ENCODE measurements at regions not wholly inside any gene's neighbourhood (a gene's known extent, or its start where the extent isn't known, plus 50 kb on each side); places are given as distances from the start of the nearest gene placed in this dataset.

DNA sequence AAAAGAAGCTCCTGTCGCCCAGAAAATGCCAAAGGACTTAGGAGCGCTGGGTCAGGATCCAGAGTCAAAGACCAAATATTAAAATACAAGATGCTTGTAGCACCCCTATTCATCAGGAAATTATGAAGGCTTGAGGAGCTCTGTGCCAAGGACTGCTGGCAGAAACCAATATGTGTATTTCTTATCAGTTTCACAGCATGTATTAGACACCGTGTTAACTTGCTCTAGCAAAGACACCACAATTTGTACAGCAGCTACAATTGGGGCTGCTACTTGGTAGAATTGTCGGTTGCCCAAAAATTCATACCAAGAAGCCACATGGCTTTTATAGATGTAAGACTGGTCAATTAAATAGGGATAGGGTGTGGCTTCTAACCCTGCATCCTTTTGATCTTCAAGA, 128.8 kb downstream of the CD47 start:
- no peak overlapping the region for H3K4me3 ChIP-seq (ENCODE audit: low read depth, low read length)
- DNase-seq (ENCODE audit: low read depth), result no peak

DNA sequence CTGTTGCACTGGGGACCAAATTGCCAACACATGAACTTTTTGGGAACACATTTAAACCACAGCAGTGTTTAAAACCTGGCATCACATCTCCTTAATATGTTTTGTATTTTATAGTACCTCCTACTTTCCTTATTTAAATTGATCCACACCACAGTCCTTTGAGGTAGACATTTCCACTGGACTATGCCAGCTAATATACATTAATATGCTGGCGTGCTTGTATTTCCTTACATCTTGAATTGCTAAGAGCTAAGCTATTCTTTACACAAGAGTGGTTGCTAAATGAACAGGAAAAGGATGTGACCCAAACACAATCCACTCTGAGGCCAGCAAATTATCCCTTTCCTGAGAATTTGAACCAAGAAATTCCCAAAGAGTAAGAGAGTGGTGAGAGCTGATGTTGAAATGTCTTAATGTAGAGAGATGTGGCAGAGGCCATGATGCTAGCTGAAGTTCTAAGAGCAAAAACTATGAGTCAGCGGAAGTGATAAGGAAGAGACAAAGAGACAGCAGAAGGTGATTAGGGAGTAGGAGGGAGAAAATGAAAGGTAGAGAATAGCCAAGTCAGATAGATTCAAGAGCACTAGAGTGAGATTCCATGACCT, 131.2 kb downstream of the CD47 start:
- TF ChIP-seq MYC (IDR thresholded peaks at IDR 0.05; ENCODE audit: low read depth, low read length) (no peak), POLR2A (IDR thresholded peaks at IDR 0.05; ENCODE audit: extremely low read depth, insufficient read length) (no peak), CTCF (IDR thresholded peaks at IDR 0.05; ENCODE audit: low read depth, low read length) (no peak), MAX (IDR thresholded peaks at IDR 0.05; ENCODE audit: low read depth, low read length) (no peak)
- DNase-seq (ENCODE audit: low read depth), result no peak
- no peak overlapping the region for H3K4me3 ChIP-seq (ENCODE audit: low read depth, low read length)

More for the DNA sequence above, 128.8 kb downstream of the CD47 start:
- no peak for TF ChIP-seq CTCF (IDR thresholded peaks at IDR 0.05; ENCODE audit: low read depth, low read length)
- TF ChIP-seq POLR2A (IDR thresholded peaks at IDR 0.05; ENCODE audit: extremely low read depth, insufficient read length), result no peak
- no peak for TF ChIP-seq MAX (IDR thresholded peaks at IDR 0.05; ENCODE audit: low read depth, low read length)
- TF ChIP-seq MYC (IDR thresholded peaks at IDR 0.05; ENCODE audit: low read depth, low read length), result no peak

DNA sequence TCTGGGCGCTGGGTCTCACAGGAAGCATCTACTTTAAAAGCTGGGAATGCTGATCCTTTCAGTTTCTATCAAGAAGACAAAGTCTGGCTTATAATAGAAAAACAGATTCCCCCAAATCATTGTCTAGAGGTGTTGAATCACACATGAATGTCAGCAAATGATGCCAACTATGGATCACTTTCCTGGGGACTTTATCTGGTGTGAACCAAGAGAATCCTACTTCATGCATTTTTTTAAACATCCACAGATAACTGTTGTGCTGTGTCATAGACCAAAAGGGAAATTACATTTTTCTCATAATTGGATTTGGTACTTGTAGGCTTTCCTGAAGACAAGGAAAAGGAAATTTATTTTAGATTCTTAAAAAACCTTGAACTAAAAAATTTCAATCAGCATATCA, 132.7 kb downstream of the CD47 start:
- TF ChIP-seq MYC (IDR thresholded peaks at IDR 0.05; ENCODE audit: low read depth, low read length) (no peak), POLR2A (IDR thresholded peaks at IDR 0.05; ENCODE audit: extremely low read depth, insufficient read length) (no peak), MAX (IDR thresholded peaks at IDR 0.05; ENCODE audit: low read depth, low read length) (no peak), CTCF (IDR thresholded peaks at IDR 0.05; ENCODE audit: low read depth, low read length) (no peak)
- H3K4me3 ChIP-seq (ENCODE audit: low read depth, low read length), result no peak overlapping the region
- DNase-seq (ENCODE audit: low read depth), result no peak

DNA sequence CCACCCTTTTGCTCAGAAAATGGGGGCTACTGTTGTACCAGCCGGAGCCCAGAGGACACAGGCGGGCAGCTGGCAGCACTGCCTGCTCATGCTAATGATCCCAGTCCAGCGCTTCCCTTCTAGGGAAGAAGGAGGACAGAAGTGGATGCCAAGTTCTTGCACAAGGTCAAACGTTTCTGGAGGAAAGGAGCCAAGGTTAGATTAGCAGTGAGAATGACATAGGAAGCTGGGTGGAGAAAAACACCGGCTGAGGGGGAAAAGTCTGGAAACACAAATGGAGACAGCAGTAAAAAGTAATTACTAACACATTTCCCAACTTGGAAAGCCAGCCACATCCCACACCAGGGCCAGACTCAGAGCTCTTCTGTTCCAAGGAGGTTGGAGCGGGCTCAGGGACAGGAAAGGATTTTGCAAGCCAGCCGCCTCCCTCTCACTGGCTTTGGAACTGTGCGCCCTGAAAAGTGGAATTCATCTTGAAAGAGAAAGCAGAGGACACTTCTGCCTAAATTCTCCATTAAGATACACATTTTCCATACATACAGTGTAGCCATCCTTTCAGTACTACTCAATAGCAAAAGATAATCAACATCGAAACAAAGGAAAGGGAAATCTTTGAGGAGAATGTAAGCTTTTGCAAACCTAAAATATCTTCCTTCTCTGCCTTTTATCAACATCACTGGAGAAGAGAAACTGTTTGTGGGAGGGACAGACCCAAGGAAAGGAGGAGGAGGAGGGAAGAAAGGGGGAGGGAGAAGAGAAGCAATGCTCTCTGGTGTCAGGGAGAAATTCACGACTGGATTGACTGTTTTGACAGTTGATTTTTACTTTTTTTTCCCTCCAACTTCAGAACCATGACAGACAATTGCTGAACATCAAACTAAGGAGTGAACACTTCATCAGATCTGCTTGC, 133.6 kb downstream of the CD47 start:
- no peak for DNase-seq (ENCODE audit: low read depth)
- H3K4me3 ChIP-seq (ENCODE audit: low read depth, low read length), result no peak overlapping the region
- TF ChIP-seq MYC (IDR thresholded peaks at IDR 0.05; ENCODE audit: low read depth, low read length) (no peak), POLR2A (IDR thresholded peaks at IDR 0.05; ENCODE audit: extremely low read depth, insufficient read length) (no peak), MAX (IDR thresholded peaks at IDR 0.05; ENCODE audit: low read depth, low read length) (no peak), CTCF (IDR thresholded peaks at IDR 0.05; ENCODE audit: low read depth, low read length) (no peak)

DNA sequence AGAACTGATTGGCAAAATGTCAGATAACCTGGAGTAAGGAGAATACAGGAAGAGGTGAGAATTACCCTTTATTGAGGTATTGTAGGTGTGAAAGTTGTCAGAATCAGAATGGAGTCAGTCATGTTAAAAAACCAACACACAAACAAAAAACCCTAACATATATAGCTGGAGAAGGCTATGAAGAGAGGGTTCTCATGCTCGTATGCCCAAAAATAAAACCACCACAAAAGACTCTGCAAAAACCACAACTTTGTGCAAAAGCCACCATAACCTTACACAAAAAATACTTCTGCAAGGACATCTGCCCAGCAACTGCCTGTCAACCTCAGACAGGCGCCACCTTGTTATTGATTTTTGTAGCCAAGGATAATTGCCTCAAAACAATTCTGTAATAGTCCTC, 136.0 kb downstream of the CD47 start:
- DNase-seq (ENCODE audit: low read depth), result peak; percentile 45
- no peak overlapping the region for H3K4me3 ChIP-seq (ENCODE audit: low read depth, low read length)
- TF ChIP-seq CTCF (IDR thresholded peaks at IDR 0.05; ENCODE audit: low read depth, low read length) (no peak), MYC (IDR thresholded peaks at IDR 0.05; ENCODE audit: low read depth, low read length) (no peak), MAX (IDR thresholded peaks at IDR 0.05; ENCODE audit: low read depth, low read length) (no peak)
